ENCODE measurements at regions not wholly inside any gene's neighbourhood (a gene's known extent, or its start where the extent isn't known, plus 50 kb on each side); places are given as distances from the start of the nearest gene placed in this dataset.

DNA sequence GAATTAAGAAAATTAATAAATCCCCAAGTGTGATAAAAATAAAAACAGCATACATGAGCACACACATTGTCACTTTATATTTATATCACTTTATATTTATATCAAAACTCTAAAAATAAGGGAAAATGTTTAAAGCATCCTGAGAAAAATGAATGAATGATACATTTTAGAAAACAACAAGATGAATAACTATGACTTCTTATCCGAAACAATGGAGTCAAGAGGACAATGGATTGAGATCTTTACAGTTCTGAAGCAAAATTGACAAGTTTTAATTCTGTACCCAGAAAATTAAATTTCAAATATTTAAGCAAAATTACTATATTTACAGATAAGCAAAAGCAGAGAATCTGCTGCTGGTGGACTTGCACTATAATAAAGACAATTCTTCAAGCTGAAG is 512.6 kb downstream of the MRPL39 start:
- TF ChIP-seq CTCF (conservative IDR thresholded peaks at IDR 0.05; ENCODE audit: low read length) (no peak), EZH2phosphoT487 (IDR thresholded peaks at IDR 0.05; ENCODE audit: borderline replicate concordance) (no peak)

Measured in Loucy (cell line).